ENCODE measurements at regions not wholly inside any gene's neighbourhood (a gene's known extent, or its start where the extent isn't known, plus 50 kb on each side); places are given as distances from the start of the nearest gene placed in this dataset.

DNA sequence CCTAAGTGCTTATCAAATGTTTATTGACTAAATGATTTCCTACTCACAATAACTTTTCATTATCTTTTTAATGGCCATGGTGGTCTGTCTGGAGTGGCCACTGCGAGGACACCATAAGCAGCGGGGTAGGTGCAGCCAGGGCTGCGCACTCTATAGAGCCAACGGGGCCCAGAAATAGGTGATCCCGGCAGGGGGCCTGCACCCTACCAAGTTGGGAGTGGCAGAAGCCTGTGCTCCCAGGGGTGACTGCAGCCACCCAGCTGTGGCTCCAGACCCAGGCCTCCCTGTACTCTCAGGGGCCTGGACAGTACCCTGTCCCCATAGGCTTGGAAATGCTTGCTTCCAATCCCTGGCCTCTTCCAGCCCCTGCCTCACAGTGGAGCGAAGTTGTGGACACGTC, 426.4 kb upstream of the FAT3 start:
- no peaks in the 10 kb centered on the region for H3K36me3 ChIP-seq (ENCODE audit: control insufficient read depth, insufficient read depth, low read length)
- H3K56ac ChIP-seq (ENCODE audit: extremely low read depth, insufficient read depth, low read length): no peak overlapping the region
- TF ChIP-seq CHD1 (IDR thresholded peaks at IDR 0.05; ENCODE audit: low read depth, low read length) (no peak), RAD21 (IDR thresholded peaks at IDR 0.05; ENCODE audit: low read length) (no peak), RFX5 (IDR thresholded peaks at IDR 0.05; ENCODE audit: low read depth, low read length) (no peak), SMC3 (IDR thresholded peaks at IDR 0.05; ENCODE audit: low read depth, low read length) (no peak), MAFK (IDR thresholded peaks at IDR 0.05; ENCODE audit: low read depth, low read length) (no peak), CTCF (conservative IDR thresholded peaks at IDR 0.05; ENCODE audit: low read depth, low read length) (no peak), CEBPB (IDR thresholded peaks at IDR 0.05; ENCODE audit: low read depth, low read length) (no peak), POLR2A (IDR thresholded peaks at IDR 0.05; ENCODE audit: low read depth, low read length) (no peak), BHLHE40 (IDR thresholded peaks at IDR 0.05; ENCODE audit: low read depth, low read length) (no peak), RCOR1 (IDR thresholded peaks at IDR 0.05; ENCODE audit: insufficient replicate concordance, low read length) (no peak), FOS (IDR thresholded peaks at IDR 0.05; ENCODE audit: low read depth, low read length) (no peak), USF2 (IDR thresholded peaks at IDR 0.05; ENCODE audit: low read depth, low read length) (no peak), MXI1 (IDR thresholded peaks at IDR 0.05; ENCODE audit: borderline replicate concordance, low read depth, low read length) (no peak), MAZ (IDR thresholded peaks at IDR 0.05; ENCODE audit: borderline replicate concordance, low read depth, low read length) (no peak), NFE2L2 (IDR thresholded peaks at IDR 0.05; ENCODE audit: low read depth, low read length) (no peak)
- TF ChIP-seq, protein P1, sequence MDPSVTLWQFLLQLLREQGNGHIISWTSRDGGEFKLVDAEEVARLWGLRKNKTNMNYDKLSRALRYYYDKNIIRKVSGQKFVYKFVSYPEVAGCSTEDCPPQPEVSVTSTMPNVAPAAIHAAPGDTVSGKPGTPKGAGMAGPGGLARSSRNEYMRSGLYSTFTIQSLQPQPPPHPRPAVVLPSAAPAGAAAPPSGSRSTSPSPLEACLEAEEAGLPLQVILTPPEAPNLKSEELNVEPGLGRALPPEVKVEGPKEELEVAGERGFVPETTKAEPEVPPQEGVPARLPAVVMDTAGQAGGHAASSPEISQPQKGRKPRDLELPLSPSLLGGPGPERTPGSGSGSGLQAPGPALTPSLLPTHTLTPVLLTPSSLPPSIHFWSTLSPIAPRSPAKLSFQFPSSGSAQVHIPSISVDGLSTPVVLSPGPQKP (IDR thresholded peaks at IDR 0.05; ENCODE audit: borderline replicate concordance, low read depth, low read length): no peak
- H3K9me3 ChIP-seq (ENCODE audit: control insufficient read depth, insufficient read depth, low read length): no peaks in the 10 kb centered on the region; the same call in 1 of the 2 replicates
- no peak overlapping the region for H3K9ac ChIP-seq (ENCODE audit: low read depth, low read length)
- ATAC-seq (ENCODE audit: low read depth) (no peak), DNase-seq (no peak)
- no peak overlapping the region for H3K4me3 ChIP-seq (ENCODE audit: insufficient read depth, low read depth, low read length)
- in situ Hi-C loops (cut with MboI; ENCODE audit: low sequenced_read_pairs): no loop called here
- H2BK15ac ChIP-seq (ENCODE audit: low read depth, low read length): no peak overlapping the region
- no peak overlapping the region for H3K18ac ChIP-seq (ENCODE audit: low read depth, low read length)
- no peak overlapping the region for H3K23ac ChIP-seq (ENCODE audit: low read depth, low read length)
- no peak overlapping the region for H3K4ac ChIP-seq (ENCODE audit: low read depth, low read length)
- no peak overlapping the region for H2BK20ac ChIP-seq (ENCODE audit: low read depth, low read length)
- WGBS, 2 experiments (ENCODE audit: extremely low coverage in 2 of 2, insufficient read length in 1 of 2): 50% methylated on average over 2 of the region's 7 CpGs; no CpG with 5 or more reads in 1 of the 2 experiments
- H4K91ac ChIP-seq (ENCODE audit: insufficient read depth, low read depth, low read length): no peak overlapping the region
- H4K8ac ChIP-seq (ENCODE audit: low read depth in 2 of 2, low read length in 2 of 2): no peak overlapping the region
- H2AFZ ChIP-seq (replicated peaks; ENCODE audit: low read length, poor library complexity): no peak overlapping the region
- H3K27ac ChIP-seq (ENCODE audit: insufficient read depth, low read length): no peak overlapping the region
- no peak overlapping the region for H3K4me2 ChIP-seq (ENCODE audit: low read depth, low read length)
- H3K14ac ChIP-seq (replicated peaks; ENCODE audit: low read depth, low read length): no peak overlapping the region
- H3K27me3 ChIP-seq (ENCODE audit: control insufficient read depth, insufficient read depth, low read length): no peaks in the 10 kb centered on the region
- no peaks in the 10 kb centered on the region for H4K20me1 ChIP-seq (ENCODE audit: insufficient read depth, low read length)
- dilution Hi-C loops (cut with HindIII; ENCODE audit: low sequenced_read_pairs, unreplicated experiment): no loop called here
- H3K79me1 ChIP-seq (ENCODE audit: low read depth in 1 of 2, low read length in 2 of 2): no peaks in the 10 kb centered on the region
- H3K9me1 ChIP-seq (ENCODE audit: insufficient read depth, low read length): no peaks in the 10 kb centered on the region
- intact Hi-C loops (cut with micrococcal nuclease): no loop called here
- H3K4me1 ChIP-seq (ENCODE audit: control insufficient read depth, insufficient read depth, low read length): no peaks in the 10 kb centered on the region
- POLR2A ChIA-PET (ENCODE audit: unreplicated experiment): no interaction called here
- H2AK9ac ChIP-seq (replicated peaks; ENCODE audit: low read depth, low read length, poor library complexity): no peak overlapping the region
- BruUV-seq (replicated peaks): no TSS peak
- H2AK5ac ChIP-seq (ENCODE audit: low read depth, low read length): no peak overlapping the region
- no peak overlapping the region for H2BK120ac ChIP-seq (ENCODE audit: low read depth, low read length)
- CTCF ChIA-PET: no interaction called here
- no peak overlapping the region for H4K5ac ChIP-seq (ENCODE audit: low read depth, low read length)
- no peak overlapping the region for H2BK5ac ChIP-seq (ENCODE audit: low read depth, low read length, poor library complexity, severe bottlenecking)

Data from IMR-90 (cell line).